ENCODE measurements at regions not wholly inside any gene's neighbourhood (a gene's known extent, or its start where the extent isn't known, plus 50 kb on each side); places are given as distances from the start of the nearest gene placed in this dataset.

GRCh38 chr13:39938596-39938995 is 283.1 kb downstream of the COG6 start:
- no peak for DNase-seq (ENCODE audit: low read depth)

- no peak for DNase-seq (ENCODE audit: low read depth)
Observed at GRCh38 chr13:39941236-39941635, 285.8 kb downstream of the COG6 start.

DNA sequence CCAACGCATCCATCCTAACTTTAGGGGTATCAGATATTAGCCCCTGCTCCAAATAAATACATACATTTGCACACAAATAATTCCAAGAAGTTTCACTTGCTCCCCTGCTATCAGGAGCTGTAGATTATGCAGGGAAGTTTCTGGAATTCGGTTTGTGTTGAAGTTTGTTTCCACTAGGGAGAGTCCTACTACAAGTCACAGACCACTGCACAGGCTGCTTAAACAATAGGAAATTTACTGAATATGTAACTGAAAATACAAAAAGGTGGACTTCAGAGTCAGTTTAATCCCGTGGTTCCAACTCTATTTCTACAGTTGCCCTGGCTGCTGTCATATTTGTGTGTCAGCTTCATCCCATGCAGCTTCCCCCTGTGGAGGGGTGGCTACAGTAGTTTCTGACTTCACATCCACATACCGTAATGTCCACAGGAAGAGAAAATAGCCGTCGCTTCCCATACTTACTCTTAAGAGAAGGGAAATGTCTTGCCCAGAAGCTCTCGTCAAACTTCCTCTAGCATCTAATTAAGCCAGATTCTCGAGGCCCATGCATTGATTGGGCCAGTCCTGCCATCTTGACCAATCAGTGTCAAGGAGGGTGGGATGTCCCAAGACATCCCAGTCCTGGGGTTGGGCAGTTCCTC is 286.6 kb downstream of the COG6 start:
- DNase-seq (ENCODE audit: low read depth): no peak

- peak; percentile 66 for DNase-seq (ENCODE audit: low read depth)
Observed at GRCh38 chr13:39942552-39943273, 287.3 kb downstream of the COG6 start.

DNA sequence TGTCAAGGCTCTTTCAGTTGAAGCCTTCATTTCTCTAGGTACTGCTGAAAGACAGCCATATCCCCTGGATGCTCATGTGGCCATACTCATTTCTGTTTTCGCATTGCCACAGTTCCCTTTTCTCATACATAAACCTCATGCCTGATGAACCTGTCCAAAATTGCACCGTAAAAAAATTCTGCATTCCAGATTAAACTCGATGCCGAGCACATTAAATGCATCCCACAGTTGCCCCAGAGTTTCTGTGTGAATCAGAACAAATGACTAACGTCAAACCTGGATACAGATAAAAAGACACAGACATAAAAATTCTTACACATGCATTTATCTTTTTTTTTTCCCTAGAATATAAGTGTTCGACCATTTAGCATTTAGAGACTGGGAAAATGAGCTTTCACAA is 288.2 kb downstream of the COG6 start:
- DNase-seq (ENCODE audit: low read depth): no peak

DNA sequence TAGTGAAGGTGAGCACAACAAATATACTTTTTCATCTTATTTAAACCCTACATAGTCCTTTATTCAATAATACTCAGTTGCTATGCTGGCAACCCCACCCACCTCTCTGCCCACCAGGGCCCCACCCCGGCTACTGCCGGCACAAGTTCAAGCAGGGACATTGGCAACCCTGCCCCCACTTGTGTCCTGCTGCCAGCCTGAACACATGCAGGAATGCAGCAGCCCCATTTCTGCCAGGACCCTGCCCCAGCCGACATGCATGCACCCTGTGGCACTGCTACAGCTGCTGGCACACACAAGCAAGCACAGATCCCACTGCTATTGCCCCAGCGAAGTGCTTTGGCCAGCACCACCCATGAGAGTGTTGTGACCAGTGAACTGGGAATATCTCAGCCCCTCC is 289.8 kb downstream of the COG6 start:
- no peak for DNase-seq (ENCODE audit: low read depth)

DNA sequence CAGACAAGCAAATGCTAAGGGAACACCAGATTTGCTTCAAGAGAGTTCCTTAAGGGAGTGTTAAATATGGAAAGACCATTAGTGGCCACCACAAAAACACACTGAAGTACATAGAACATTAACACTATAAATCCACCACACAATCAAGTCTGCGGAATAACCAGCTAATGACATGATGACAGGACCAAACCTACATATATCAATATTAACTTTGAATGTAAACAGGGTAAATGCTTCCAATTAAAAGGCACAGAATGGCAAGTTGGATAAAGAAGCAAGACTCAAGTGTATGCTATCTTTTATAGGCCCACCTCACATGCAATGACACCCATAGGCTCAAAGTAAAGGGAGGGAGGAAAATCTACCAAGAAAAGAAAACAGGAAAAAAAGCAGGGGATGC is 291.3 kb downstream of the COG6 start:
- no peak for DNase-seq (ENCODE audit: low read depth)

DNA sequence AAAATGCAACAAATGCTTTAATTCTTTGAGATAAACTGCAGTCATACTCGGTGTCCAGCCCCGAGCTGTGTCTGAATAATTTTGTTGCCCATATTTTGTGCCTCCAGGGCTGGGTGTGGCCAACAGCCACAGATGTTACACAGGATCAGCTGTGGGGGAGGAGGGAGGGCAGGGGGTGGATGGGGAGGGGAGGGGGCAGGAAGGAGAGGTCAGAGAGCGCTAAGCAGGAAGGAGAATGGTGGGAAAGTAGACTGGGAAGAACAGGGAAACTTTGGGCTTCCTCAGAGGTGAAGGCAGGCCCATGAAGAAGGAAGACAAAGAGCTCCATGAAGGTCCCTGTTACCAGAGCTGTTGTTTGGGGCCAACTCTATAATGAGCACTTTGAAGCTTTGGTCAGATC is 295.8 kb downstream of the COG6 start:
- DNase-seq (ENCODE audit: low read depth): no peak

GRCh38 chr13:39952249-39953233 is 297.1 kb downstream of the COG6 start:
- no peak for DNase-seq (ENCODE audit: low read depth)

GRCh38 chr13:39954476-39954875 is 299.0 kb downstream of the COG6 start:
- DNase-seq (ENCODE audit: low read depth): no peak

DNA sequence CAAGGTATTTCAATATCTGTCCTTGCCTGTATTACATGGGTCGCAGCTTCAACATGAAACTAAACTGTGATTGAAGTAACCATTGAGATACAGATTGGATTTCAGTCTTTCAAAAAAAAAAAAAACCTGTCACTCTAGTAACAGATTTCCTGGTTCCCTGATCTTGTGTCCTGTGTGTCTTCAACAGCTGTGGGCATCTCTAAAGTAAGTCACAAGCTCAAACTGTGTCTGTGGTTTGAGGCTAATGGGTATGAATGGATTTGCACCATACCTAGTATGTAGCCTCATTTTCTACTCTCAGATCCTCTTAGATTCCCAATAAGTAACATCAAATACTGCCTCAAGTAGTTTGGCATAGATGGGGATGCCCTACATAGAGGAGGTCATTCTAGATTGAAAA is 300.1 kb downstream of the COG6 start:
- DNase-seq (ENCODE audit: low read depth): no peak

DNA sequence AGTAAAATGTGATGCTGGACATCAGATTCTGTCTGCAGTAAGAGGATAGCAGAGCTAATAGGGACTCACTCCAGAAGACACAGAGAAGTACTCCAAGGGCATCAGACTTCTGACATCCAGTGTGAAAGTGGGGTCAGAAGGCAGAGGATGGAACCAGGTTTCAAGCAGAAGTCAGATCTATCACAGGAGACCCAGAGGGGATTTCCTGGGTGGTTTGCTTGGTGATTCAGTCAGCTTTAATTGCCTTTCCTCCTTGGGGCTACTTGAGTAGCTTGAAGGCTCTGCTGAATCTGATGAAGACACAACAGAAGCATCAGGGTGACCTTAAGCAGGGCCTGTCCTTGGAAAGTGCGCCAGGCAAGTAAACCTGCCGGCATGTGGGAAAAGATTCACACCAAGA is 300.6 kb downstream of the COG6 start:
- DNase-seq (ENCODE audit: low read depth): no peak

- no peak for DNase-seq (ENCODE audit: low read depth)
Observed at GRCh38 chr13:39957868-39958677, 302.6 kb downstream of the COG6 start.

DNA sequence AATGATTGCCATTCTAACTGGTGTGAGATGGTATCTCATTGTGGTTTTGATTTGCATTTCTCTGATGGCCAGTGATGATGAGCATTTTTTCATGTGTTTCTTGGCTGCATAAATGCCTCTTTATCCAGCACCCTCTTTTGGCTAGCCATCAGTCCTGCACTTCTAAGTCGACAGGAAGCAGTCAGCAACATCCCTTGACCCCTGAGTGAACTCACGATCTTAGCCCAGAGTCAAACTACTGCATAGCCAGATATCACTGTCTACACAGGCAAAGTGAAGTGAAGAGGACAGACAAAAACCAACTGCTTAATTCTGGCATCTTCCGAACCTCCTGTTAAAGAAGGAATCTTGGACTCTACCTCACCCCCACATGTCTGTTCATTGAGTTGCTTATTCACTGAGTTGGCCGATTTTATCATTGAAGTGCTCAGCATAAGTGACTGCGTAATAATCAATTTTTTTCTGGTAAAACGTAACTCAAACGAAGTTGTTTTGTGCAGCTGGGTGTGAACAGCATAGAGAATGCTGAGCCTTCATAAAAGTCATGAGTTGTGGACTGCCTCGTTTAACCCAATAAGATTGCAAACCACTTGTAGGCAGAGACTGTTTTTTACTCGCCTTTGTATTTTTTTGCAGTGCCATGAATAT is 304.2 kb downstream of the COG6 start:
- DNase-seq (ENCODE audit: low read depth): no peak

- no peak for DNase-seq (ENCODE audit: low read depth)
Observed at GRCh38 chr13:39960191-39960590, 304.7 kb downstream of the COG6 start.

GRCh38 chr13:39961036-39961435 is 305.6 kb downstream of the COG6 start:
- DNase-seq (ENCODE audit: low read depth): no peak

DNA sequence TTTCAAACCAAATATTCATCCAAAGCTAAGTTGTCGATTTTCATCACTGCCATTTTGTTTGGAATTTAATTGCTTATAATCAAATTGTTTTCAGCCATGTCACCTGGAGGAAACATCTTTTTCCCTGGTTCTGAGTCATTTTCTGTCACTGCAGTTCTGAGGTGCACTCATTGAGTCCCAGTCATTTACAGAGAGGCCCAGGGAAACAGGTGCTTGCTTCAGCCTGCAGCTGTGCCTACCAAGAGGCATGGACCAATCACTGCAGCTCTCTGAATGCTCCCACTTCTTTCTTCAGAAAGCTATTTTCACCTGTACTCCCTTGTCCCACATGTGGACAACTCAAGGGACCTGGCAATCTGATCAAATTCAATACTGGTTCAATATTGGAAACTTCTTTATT is 308.1 kb downstream of the COG6 start:
- DNase-seq (ENCODE audit: low read depth): no peak

DNA sequence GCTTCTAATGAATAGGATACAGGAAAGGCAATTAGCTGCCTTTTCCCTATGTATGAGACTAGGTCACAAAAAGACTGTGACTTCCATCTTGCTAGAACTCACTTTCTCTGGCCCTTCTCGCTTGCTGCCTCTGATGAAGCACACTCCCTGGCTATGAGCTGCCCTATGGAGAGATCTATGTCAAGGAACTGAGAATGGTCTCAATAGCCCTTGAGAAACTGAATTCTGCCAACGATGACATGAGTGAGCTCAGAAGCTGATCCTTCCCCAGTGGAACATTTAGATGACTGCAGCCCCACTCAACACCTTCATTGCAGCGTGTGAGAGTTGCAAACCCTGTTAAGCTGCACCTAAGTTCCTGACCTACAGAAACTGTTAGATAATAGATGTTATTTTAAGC is 309.8 kb downstream of the COG6 start:
- DNase-seq (ENCODE audit: low read depth): no peak

DNA sequence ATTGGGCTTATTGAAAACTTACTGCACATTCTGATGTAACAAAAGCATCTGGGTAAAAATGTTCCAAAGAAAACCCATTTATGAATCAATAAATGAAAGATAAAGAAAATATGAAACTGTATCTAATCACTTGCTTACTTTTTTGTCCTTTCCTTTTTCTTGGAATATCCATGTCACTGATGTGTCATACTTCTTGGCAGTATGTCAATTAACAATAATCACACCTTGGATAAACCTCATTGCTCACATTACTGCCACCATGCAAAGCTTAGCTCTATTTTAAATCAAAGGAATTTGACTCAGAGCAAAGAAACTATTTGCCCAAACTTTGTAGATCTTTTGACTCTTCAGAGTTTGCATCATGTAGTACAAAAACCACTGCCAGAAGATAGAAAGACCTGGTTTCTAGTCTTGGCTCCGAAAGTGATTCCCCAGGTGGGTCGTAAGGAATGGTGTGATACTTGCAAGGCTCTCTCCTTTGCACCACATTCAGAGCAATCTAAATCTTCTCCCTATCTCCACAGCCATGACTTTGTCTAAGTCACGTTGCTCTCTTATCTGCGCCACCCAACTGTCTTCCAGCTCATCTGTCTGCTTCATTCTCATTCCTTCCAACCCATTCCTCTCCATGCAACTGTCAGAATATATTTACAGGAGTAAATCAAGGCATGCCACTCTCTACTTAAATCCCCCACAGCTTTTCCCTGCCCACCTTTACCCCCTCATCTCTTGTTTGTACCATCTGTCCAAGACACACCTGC is 311.9 kb downstream of the COG6 start:
- DNase-seq (ENCODE audit: low read depth): no peak

GRCh38 chr13:39968646-39969475 is 313.4 kb downstream of the COG6 start:
- DNase-seq (ENCODE audit: low read depth): no peak

Measured in fibroblast of the conjunctiva (primary cell).